Endodermal cell (in vitro differentiated cells): ENCODE measurements at regions not wholly inside any gene's neighbourhood (a gene's known extent, or its start where the extent isn't known, plus 50 kb on each side); places are given as distances from the start of the nearest gene placed in this dataset.

ENCODE experiments used
- DNase-seq: peaks from one replicate; pipeline ENCODE4 v3.0.0-alpha.2; 2017
- H3K27ac ChIP-seq: 2 replicates; pipeline ENCODE4 v1.5.1; 2013; ENCODE audit warnings: mild to moderate bottlenecking, low read depth, low read length, moderate library complexity
- H3K27me3 ChIP-seq: 2 replicates; pipeline ENCODE4 v1.6.1; 2013; ENCODE audit warnings: mild to moderate bottlenecking, low read length, moderate library complexity; ENCODE audit not compliant: insufficient read depth, control insufficient read depth, poor library complexity, severe bottlenecking
- H3K36me3 ChIP-seq: 2 replicates; pipeline ENCODE4 v1.7.0; 2013; ENCODE audit warnings: mild to moderate bottlenecking, low read length, moderate library complexity; ENCODE audit not compliant: control insufficient read depth, insufficient read depth
- H3K4me1 ChIP-seq: one replicate; pipeline ENCODE4 v1.7.0; 2013; ENCODE audit warnings: low read length; ENCODE audit not compliant: control insufficient read depth, insufficient read depth
- H3K4me3 ChIP-seq: 2 replicates; pipeline ENCODE4 v1.5.1; 2013; ENCODE audit warnings: mild to moderate bottlenecking, low read length, moderate library complexity
- H3K9ac ChIP-seq: 2 replicates; pipeline ENCODE4 v1.6.1; 2013; ENCODE audit warnings: mild to moderate bottlenecking, low read length, moderate library complexity; ENCODE audit not compliant: poor library complexity, severe bottlenecking; ENCODE audit errors: extremely low read depth
- H3K9me3 ChIP-seq: 2 replicates; pipeline ENCODE4 v1.6.1; 2013; ENCODE audit warnings: mild to moderate bottlenecking, low read length, moderate library complexity; ENCODE audit not compliant: control insufficient read depth
- H3K27ac Mint-ChIP-seq: 2 replicates; pipeline ENCODE4 v1.8.0; 2020; ENCODE audit warnings: mixed read lengths
- H3K27me3 Mint-ChIP-seq: 2 replicates; pipeline ENCODE4 v1.8.0; 2021; ENCODE audit warnings: mild to moderate bottlenecking, mixed read lengths; ENCODE audit not compliant: insufficient read depth
- H3K36me3 Mint-ChIP-seq: 2 replicates; pipeline ENCODE4 v1.8.0; 2020; ENCODE audit warnings: low read depth, mixed read lengths
- H3K4me1 Mint-ChIP-seq: 2 replicates; pipeline ENCODE4 v1.8.0; 2020; ENCODE audit warnings: mixed read lengths
- H3K4me3 Mint-ChIP-seq: 2 replicates; pipeline ENCODE4 v1.8.0; 2020; ENCODE audit warnings: mild to moderate bottlenecking, moderate library complexity, mixed read lengths
- H3K9me3 Mint-ChIP-seq: 2 replicates; pipeline ENCODE4 v1.8.0; 2020; ENCODE audit warnings: mild to moderate bottlenecking, mixed read lengths
- CTCF ChIP-seq: fragments of 200-600 bp; sonication (generic); conservative IDR thresholded peaks from 2 replicates; pipeline ENCODE4 v1.5.0; 2021; ENCODE audit warnings: antibody characterized with exemption, mild to moderate bottlenecking
- WGBS, 2 experiments: methylation state at CpG; one replicate each; pipeline versions ENCODE4 v1.1.5 to v1.1.7; 2013; ENCODE audit warnings: missing lambda C conversion rate in 2 of 2, mixed read lengths in 1 of 2; ENCODE audit not compliant: insufficient coverage in 1 of 2, insufficient read length in 1 of 2; 5-methylcytosine and 5-hydroxymethylcytosine counted together

- Mint-ChIP-seq H3K36me3 (no peaks in the 10 kb centered on the region), H3K27me3 (no peaks in the 10 kb centered on the region), H3K4me1 (peaks cover 22% of the 10 kb centered on the region), H3K27ac (no peak overlapping the region), H3K9me3 (no peaks in the 10 kb centered on the region), H3K4me3 (no peak overlapping the region)
- Histone ChIP-seq H3K4me3 (no peak overlapping the region), H3K4me1 (no peaks in the 10 kb centered on the region), H3K9me3 (no peaks in the 10 kb centered on the region), H3K36me3 (no peaks in the 10 kb centered on the region), H3K9ac (no peak overlapping the region), H3K27ac (no peak overlapping the region), H3K27me3 (peaks cover 5% of the 10 kb centered on the region)
- DNase-seq = no peak
- TF ChIP-seq CTCF = no peak
- WGBS, 2 experiments = 81 to 83% methylated on average over 1 to 2 of the region's 2 CpGs
These were observed 50.7 kb upstream of the INSYN1 start for GRCh38 chr15:73803806-73804205.

GRCh38 chr15:73805504-73806089 lies 52.4 kb upstream of the INSYN1 start:
- 92 to 95% methylated on average over 7 to 9 of the region's 9 CpGs for WGBS, 2 experiments
- no peak for TF ChIP-seq CTCF
- no peaks in the 10 kb centered on the region for H3K36me3 Mint-ChIP-seq
- no peak overlapping the region for H3K4me3 Mint-ChIP-seq
- H3K9me3 Mint-ChIP-seq = no peaks in the 10 kb centered on the region
- H3K4me3 ChIP-seq = no peak overlapping the region
- peaks cover 3% of the 10 kb centered on the region for H3K27me3 Mint-ChIP-seq
- peaks cover 7% of the 10 kb centered on the region for H3K4me1 Mint-ChIP-seq
- peaks cover 22% of the 10 kb centered on the region for H3K27me3 ChIP-seq
- H3K4me1 ChIP-seq = no peaks in the 10 kb centered on the region
- no peak overlapping the region for H3K27ac Mint-ChIP-seq
- no peaks in the 10 kb centered on the region for H3K9me3 ChIP-seq
- H3K36me3 ChIP-seq = no peaks in the 10 kb centered on the region
- no peak for DNase-seq
- no peak overlapping the region for H3K9ac ChIP-seq
- H3K27ac ChIP-seq = no peak overlapping the region

- Histone ChIP-seq H3K9me3 (no peaks in the 10 kb centered on the region), H3K4me3 (no peak overlapping the region), H3K27ac (no peak overlapping the region), H3K9ac (no peak overlapping the region), H3K27me3 (peaks cover 26% of the 10 kb centered on the region), H3K36me3 (no peaks in the 10 kb centered on the region), H3K4me1 (no peaks in the 10 kb centered on the region)
- H3K36me3 Mint-ChIP-seq = no peaks in the 10 kb centered on the region
- H3K4me3 Mint-ChIP-seq = no peak overlapping the region
- H3K9me3 Mint-ChIP-seq = no peaks in the 10 kb centered on the region
- no peak overlapping the region for H3K27ac Mint-ChIP-seq
- peaks cover 7% of the 10 kb centered on the region for H3K4me1 Mint-ChIP-seq
- 73 to 77% methylated on average over 5 to 12 of the region's 12 CpGs for WGBS, 2 experiments
- no peak for TF ChIP-seq CTCF
- DNase-seq = no peak
- H3K27me3 Mint-ChIP-seq = peaks cover 3% of the 10 kb centered on the region
These were observed 53.7 kb upstream of the INSYN1 start for GRCh38 chr15:73806698-73807483.
